HK-2 (cell line): ENCODE measurements at regions not wholly inside any gene's neighbourhood (a gene's known extent, or its start where the extent isn't known, plus 50 kb on each side); places are given as distances from the start of the nearest gene placed in this dataset.
"Not testable (repeated sequence)": the region's sequence is repeated elsewhere in the genome, so short reads cannot be mapped to it uniquely, and the experiment has no call there.

Experiments used
- DNase-seq: peaks from one replicate; pipeline ENCODE4 v3.0.0-alpha.2; 2018; ENCODE audit not compliant: unreplicated experiment

- no peak for DNase-seq
Measured at GRCh38 chrX:121642415-121642814, 595.0 kb downstream of the GLUD2 start.

- DNase-seq: no peak
Measured at GRCh38 chrX:121649417-121649816, 602.0 kb downstream of the GLUD2 start.

DNA sequence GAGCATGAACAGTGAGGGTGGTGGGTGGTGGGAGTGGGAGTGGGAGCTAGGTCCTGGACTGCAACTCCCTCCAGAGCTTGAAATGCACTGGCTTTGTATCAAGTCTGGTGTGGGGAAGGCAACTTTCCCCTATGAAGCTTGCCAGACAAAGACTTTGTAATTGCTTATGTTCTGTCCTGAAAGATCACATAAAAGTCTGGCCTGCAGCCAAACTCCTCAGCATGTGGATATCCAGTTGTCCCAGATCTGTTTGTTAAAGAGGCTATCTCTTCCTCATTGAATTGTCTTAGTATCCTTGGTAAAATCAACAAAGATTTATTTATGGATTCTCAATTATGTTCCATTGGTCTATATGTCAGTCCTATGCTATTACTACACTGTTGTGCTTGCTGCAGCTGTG lies 607.9 kb downstream of the GLUD2 start:
- no peak for DNase-seq

DNA sequence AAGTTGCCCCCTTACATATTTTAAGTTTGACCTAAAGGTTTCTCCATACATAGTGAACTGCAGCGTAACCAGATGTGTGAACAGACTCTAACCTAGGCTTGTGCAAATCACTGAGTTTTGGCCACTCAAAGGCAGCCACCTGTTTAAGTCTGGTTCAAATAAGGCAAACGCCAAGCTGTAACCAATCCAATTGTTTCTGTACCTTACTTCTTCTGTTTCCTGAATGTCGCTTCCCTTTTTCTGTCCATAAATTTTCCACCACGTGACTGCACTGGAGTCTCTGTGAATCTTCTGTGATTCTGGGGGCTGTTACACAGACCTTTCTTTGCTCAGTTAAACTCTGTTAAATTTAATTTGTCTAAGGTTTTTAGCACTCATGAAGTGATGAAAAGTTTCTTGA lies 618.8 kb downstream of the GLUD2 start:
- DNase-seq: no peak

DNA sequence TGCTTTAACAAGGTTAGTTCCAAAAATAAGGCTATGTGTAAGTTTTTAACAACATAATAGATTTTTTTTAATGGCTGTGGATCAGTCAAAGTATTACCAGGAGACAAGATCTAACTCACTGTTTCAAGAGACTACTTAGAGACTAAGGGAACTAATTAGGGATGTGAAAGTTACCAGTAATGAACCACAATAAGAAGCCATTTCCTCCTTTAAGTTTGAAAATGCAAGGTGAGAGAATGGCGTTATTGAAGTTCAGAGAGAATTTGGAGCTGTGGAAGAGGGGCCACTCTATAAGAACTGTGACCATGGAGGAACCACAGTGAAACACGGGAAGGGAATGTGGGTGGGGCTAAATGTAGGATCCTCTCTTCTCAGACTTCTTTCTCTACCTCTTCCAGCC lies 624.2 kb downstream of the GLUD2 start:
- DNase-seq: no peak

- DNase-seq: not testable (repeated sequence)
Measured at GRCh38 chrX:121709236-121709635, 661.8 kb downstream of the GLUD2 start.

DNA sequence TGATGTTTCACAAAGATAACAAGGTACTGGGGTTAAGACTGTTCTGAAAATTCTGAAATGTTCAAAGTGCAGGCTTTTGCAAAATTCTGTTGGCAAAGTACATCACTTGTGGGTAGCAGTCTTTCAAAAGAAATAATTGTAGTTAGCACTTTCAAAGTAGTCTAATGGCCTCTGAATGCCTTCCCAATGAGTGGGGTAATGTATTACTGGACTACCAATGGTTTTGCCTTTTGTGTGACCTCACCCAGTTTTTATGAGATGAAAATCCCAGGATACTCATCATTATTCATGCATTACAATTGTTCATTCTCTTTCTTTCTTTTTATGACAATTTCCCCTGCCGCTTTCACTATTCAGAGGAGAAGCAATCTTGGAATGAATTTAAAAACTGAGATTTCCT lies 686.1 kb downstream of the GLUD2 start:
- DNase-seq: no peak

DNA sequence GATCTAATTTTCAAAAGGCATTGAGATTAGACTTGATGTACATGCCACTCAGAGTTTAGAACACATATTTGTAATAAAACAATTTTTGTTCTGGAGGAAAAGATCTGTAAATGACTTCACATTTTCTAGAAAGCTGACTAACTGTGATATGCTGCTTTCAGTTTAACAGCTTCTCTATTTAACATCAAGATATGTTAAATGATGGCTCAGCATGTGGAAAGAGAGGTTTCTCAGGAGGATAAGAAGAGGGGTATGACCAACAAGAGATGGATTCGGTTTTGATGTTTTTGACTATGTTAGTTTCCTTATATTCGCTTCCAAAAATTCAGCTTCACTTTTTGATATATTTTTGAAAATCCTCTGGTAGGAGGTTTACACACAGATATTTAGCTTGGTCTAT lies 698.7 kb downstream of the GLUD2 start:
- DNase-seq: no peak

GRCh38 chrX:121753602-121754001 lies 706.2 kb downstream of the GLUD2 start:
- DNase-seq: not testable (repeated sequence)

DNA sequence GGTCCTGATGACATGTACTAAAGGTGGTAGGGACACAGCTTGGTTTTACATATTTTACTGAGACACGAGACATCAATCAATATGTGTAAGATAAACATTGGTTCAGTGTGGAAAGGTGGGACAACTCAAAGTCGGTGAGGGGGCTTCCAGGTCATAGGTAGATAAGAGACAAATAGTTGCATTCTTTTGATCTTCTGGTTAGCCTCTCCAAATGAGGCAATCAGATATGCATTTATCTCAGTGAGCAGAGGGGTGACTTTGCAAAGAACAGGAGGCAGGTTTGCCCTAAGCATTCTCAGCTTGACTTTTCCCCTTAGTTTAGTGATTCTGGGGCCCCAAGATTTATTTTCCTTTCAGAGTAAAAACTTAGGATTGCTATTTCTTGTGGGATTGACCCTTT lies 706.9 kb downstream of the GLUD2 start:
- no peak for DNase-seq

DNA sequence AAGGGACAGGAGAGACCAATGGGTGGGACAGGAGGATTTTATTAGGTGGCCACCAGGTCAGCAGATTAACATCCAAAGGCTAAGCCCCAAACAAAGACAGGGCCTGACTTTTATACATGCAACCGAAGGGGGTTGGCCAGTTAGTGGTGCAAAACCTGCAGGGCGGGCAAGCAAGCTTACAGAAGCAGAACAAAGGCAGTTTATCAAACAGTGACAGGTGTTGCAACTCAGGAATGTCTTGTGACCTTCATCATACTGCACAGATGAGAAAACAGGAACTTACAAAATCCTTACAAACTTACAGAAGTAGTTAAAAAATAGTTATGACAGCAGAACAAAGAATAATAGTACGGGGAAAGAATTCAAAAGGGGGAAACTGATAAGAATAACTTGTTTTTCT lies 708.1 kb downstream of the GLUD2 start:
- no peak for DNase-seq

DNA sequence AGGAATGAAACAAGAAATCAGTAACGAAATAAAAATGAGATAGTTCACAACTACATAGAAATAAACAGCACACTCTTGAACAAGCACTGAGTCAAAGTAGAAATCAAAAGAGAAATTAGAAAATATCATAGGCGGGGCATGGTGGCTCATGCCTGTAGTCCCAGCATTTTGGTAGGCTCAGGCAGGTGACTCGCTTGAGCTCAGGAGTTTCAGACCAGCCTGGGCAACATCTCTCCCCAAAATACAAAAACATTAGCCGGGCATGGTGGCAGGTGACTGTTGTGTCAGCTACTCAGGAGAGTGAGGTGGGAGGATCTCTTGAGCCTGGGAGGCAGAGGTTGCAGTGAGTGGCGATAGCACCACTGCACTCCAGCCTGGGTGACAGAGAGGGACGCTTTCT lies 714.4 kb downstream of the GLUD2 start:
- no peak for DNase-seq

- DNase-seq: no peak
Measured at GRCh38 chrX:121763671-121764070, 716.3 kb downstream of the GLUD2 start.

GRCh38 chrX:121768210-121768609 lies 720.8 kb downstream of the GLUD2 start:
- not testable (repeated sequence) for DNase-seq

DNA sequence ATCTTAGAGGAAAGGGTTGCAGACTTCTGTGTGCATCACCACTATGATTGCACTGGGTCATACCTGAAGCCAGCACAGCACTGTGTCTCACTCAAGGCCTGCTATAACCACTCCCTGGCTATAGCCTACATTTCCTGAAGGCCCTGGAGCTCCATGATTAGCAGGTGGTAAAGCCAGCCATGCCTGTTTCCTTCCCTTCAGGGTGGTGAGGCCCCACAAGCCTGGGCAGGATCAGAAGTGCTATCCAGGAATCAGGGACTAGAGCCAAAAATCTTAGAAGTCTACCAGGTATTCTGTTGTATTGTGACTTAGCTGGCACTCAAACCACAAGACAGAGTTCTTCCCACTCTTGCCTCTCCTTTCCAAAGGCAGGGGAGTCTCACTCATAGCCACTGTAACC lies 734.6 kb downstream of the GLUD2 start:
- DNase-seq: no peak

- no peak for DNase-seq
Measured at GRCh38 chrX:121782544-121782943, 735.1 kb downstream of the GLUD2 start.

DNA sequence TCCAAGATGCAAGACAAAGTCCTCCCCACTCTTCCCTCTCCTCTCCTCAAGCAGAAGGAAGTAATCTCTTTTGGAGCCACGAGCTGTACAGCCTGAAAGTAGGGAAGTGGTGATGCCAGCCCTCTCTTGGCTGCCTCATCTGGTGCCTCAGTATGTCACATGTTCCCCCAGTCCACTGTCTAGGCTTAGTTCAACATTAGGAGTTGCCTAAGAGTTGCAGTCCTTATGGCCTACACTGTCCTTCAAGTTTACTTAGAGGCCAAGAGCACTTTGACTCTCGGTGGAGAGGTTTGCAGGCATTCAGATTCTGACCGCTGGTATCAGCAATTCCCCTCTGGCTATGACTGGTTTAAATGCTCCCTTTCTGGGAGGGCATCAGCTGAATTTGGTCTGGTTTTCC lies 735.6 kb downstream of the GLUD2 start:
- no peak for DNase-seq

DNA sequence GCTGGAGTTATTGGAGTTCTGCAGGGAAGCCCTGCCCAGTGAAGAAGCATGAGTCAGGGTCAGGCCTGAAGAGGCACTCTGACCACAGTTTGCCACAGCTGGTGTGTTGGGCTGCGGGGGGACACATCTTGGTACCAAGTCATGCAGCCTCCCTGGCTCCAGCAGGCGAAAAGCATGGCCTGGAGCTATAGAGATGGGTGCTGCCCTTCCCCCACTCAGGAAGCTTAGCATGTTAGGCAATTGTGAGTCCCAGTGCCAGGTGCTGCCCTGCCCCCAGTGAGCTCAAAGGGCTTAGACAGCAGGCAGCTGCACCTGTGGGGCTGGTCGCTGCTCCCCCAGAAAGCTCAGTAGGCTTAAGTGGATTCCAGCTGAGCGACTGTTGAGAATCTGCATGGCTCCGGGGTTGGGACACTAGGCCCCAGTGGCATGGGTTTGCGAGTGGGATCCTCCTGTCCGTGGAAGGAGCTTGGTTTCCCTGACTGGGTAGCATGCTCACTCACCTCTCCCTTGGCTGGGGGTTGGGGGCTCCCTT lies 755.5 kb downstream of the GLUD2 start:
- DNase-seq: no peak

GRCh38 chrX:121823406-121823805 lies 776.0 kb downstream of the GLUD2 start:
- no peak for DNase-seq

- no peak for DNase-seq
Measured at GRCh38 chrX:121831601-121832000, 784.2 kb downstream of the GLUD2 start.

DNA sequence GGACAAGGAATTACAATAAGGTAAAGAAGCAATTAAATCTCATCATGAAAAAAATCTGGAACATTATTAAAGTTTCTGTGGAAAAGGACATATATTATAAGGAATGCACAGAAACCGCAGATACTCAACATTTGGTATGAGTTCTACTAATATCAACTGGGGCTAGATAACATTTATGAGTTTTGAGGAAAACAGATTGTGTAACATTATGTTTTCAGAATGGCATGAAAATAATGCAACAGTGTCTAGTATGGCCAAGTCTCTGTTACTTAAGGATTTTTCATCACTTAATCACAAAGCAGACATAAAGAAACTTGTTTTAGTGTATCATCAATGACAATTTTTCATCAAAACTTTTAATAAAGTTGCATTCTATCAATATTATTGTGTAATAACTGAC lies 785.0 kb downstream of the GLUD2 start:
- no peak for DNase-seq

DNA sequence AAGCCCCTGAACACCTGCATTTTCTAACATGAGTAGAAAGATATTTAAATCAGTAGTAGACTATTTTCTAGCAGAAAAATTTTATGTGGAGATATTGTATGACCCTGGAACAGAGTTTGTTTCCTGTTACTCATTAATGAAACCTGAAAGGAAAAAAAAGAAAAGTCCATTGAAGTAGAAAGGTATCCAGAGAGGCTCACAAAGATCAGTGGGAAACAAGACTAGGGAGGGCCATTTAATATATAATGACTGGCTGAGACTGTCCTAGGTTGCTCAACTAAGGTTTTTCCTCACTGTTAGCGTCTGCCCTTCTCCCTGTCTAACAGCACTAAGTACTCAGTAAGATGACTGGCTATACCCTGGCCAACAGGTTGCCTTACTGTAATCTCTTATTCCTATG lies 788.6 kb downstream of the GLUD2 start:
- DNase-seq: no peak

DNA sequence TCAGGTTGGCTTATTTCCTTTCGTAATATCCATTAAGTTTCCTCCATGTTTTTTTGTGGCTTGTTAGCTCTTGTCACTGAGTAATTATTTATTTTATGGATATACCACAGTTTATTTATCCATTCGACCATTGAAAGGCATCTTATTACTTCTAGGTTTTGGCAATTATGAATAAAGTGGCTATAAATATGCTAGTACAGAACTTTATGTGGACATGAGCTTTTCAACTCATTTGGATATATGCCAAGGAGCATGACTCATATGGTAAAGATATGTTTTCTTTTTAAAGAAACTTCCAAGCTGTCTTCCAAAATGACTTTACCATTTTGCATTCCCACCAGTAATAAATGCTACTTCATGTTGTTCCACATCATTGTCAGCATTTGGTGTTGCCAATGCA lies 803.6 kb downstream of the GLUD2 start:
- DNase-seq: no peak

DNA sequence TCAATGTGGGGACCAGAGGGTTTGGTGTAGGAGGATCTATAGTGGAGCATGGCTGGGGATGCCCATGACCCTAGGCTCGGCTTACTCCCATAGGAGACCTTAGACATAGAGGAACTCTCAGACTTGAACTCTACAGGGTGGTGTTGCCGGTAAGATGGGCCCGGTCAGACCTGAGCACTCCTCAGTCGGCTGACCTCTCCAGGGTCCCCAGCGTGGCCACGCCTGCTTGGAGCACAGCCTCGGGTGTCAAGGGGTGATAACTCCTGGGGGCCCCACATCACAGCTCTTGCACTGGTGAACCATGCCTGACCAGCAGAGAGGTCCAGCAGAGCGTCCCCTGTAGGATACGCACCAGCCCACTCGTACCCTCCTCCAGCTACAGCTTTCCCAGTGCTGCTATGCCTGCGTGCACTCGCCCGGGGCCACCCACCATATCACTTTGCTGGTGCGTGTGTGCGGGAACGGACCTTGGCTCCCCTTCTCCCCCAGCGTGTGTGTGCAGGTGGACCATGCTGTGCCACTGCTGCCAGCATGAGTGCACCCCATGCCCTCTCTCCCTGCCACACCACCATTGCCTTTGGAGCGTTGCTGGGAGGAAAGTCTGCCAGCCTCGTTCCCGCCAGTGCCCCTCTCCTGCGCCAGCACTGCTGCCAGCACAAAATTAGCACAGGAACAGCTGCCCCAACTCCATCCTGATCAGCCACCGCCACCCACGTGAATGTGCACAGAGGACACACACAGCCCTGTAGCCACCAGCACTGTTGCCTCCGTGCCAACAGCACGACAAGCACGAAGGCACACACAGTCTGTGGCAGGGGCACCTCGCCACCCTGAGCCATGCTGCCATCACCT lies 806.6 kb downstream of the GLUD2 start:
- no peak for DNase-seq
